ENCODE measurements at regions not wholly inside any gene's neighbourhood (a gene's known extent, or its start where the extent isn't known, plus 50 kb on each side); places are given as distances from the start of the nearest gene placed in this dataset.

DNA sequence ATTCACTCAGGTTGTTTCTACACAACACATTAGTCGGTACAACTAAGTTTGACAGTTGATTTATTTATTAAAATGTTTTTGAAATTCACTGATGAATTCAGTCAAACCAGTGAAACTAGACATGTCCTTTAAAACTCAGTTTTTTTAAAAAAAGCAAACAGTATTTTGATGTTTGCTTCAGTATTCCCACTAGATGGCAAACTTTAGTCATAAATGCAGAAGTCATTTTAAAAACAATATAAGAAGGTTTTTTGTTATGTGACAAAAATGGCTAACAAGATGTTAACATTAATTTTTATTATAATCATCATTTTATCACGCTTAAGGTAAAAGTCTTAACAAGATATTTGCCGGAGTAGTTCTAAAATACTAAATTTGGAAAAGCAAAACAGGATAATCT is 1337.8 kb upstream of the DIAPH2 start:
- TF ChIP-seq, protein P1, sequence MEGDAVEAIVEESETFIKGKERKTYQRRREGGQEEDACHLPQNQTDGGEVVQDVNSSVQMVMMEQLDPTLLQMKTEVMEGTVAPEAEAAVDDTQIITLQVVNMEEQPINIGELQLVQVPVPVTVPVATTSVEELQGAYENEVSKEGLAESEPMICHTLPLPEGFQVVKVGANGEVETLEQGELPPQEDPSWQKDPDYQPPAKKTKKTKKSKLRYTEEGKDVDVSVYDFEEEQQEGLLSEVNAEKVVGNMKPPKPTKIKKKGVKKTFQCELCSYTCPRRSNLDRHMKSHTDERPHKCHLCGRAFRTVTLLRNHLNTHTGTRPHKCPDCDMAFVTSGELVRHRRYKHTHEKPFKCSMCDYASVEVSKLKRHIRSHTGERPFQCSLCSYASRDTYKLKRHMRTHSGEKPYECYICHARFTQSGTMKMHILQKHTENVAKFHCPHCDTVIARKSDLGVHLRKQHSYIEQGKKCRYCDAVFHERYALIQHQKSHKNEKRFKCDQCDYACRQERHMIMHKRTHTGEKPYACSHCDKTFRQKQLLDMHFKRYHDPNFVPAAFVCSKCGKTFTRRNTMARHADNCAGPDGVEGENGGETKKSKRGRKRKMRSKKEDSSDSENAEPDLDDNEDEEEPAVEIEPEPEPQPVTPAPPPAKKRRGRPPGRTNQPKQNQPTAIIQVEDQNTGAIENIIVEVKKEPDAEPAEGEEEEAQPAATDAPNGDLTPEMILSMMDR (conservative IDR thresholded peaks at IDR 0.05), result peak; percentile 35
- no peak overlapping the region for H3K27ac ChIP-seq

DNA sequence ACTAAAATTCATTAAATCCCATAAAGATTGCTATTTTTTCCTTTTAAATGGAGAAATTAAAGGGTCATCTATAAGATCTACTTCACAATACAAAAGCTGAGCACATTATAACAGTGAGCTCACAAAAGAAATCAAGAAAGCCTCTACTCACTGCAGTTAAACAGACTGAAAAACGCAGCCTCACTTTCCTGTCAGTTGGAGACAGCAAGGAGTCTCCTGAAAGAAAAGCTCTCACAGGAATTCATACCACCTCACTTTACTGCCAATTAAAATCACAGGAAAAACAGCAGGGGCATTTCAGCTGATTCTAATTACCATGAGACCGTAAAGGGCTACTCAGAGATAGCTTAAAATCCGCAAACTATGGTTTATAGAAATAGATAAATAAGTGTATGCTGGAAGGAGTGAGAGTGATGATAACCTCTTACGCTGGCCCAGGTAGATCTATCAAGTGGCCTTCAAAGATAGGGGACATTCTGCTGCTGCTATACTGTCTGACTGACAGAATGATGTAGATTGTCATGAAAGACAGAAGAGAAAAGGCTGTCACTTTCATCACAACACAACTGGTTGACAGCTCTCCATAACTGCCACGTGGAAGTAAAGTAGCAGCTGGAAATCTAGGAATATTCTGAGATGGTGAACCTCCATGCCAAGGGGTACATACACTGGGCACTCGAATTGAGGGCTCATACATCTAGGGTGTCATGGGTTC is 1333.7 kb upstream of the DIAPH2 start:
- TF ChIP-seq, protein P1 (conservative IDR thresholded peaks at IDR 0.05), result no peak
- H3K27ac ChIP-seq, result no peak overlapping the region

DNA sequence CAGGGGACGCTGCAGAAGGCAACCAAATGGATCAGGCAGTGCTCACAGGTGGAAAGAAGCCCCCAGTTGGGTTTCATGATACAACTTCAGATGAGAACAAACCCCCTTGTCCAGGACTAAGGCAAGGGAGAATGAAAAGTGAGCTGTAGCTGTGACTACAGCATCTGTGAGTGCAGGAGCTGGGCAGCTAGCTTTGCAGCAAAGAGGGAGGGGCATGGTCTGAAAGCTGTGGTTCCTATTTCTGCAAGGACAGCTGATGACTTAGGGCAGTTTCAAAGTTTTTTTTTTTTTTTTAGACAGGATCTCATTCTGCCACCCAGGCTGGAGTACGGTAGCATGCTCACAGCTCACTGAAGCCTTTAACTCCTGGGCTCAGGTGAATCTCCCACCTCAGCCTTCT is 1317.4 kb upstream of the DIAPH2 start:
- TF ChIP-seq, protein P1 (conservative IDR thresholded peaks at IDR 0.05), result no peak
- H3K27ac ChIP-seq, result no peak overlapping the region

DNA sequence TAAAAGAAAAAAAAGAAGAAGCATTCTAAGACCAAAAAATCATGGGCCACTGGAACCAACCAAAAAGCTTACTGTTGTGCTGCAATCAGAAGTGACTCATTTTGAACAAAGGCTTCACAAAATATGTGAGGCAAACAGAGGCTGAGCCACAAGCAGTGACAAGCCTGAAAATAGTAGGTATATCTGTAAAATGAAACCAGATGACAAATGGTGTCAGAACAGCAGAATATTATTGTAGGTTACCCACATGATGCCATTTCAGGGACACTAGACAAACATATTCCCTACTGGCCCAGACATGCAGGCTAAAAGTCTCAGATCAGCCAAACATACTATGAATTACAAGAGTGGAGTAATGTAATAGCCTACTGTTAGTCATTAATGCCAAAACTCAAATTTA is 1301.8 kb upstream of the DIAPH2 start:
- no peak overlapping the region for H3K27ac ChIP-seq
- TF ChIP-seq, protein P1 (conservative IDR thresholded peaks at IDR 0.05), result no peak

DNA sequence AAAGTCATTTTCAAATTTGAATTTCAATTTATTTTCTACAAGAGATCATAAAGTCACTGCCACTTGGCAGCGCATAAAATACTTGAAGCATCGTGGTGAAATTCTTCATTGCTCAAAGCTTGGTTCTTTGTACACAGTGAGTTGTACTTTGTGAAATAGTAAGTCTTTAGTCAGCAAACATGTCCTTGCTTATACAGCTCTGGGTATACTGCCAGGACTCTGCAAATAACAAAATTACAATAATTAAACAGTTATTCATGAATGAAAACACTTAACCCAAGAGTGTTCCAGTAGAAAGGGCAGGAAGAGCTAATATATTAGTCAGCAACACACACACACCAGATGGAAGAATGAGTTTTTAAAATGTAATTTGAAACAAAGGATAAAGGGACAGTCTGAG is 1300.9 kb upstream of the DIAPH2 start:
- no peak overlapping the region for H3K27ac ChIP-seq
- TF ChIP-seq, protein P1 (conservative IDR thresholded peaks at IDR 0.05), result no peak

DNA sequence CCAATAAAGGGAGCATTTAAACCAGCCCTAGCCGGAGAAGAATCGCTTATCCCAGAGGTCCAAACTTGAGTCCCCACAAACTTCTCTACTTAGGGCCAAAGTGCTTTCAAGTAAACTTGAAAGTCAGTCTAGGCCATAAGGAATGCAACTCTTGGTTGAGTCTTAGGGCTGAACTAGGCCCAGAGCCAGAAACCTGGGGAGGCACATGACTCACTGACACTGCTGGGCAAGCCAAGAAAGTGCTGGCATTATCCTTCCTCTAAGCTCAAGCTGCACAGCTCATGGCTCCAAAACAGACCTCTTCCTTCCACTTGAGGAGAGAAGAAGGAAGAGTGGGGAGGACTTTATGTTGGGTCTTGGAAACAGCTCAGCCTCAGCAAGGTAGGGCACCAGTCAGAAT is 1257.3 kb upstream of the DIAPH2 start:
- no peak overlapping the region for H3K27ac ChIP-seq
- TF ChIP-seq, protein P1 (conservative IDR thresholded peaks at IDR 0.05), result no peak

- TF ChIP-seq, protein P1 (conservative IDR thresholded peaks at IDR 0.05), result no peak
- no peak overlapping the region for H3K27ac ChIP-seq
Observed at GRCh38 chrX:95435198-95435597, 1249.4 kb upstream of the DIAPH2 start.
